Endodermal cell (in vitro differentiated cells): ENCODE measurements at regions not wholly inside any gene's neighbourhood (a gene's known extent, or its start where the extent isn't known, plus 50 kb on each side); places are given as distances from the start of the nearest gene placed in this dataset.

Experiments used
- DNase-seq: peaks from one replicate; pipeline ENCODE4 v3.0.0-alpha.2; 2017
- H3K27ac ChIP-seq: 2 replicates; pipeline ENCODE4 v1.5.1; 2013; ENCODE audit warnings: mild to moderate bottlenecking, low read depth, low read length, moderate library complexity
- H3K27me3 ChIP-seq: 2 replicates; pipeline ENCODE4 v1.6.1; 2013; ENCODE audit warnings: mild to moderate bottlenecking, low read length, moderate library complexity; ENCODE audit not compliant: insufficient read depth, control insufficient read depth, poor library complexity, severe bottlenecking
- H3K36me3 ChIP-seq: 2 replicates; pipeline ENCODE4 v1.7.0; 2013; ENCODE audit warnings: mild to moderate bottlenecking, low read length, moderate library complexity; ENCODE audit not compliant: control insufficient read depth, insufficient read depth
- H3K4me1 ChIP-seq: one replicate; pipeline ENCODE4 v1.7.0; 2013; ENCODE audit warnings: low read length; ENCODE audit not compliant: control insufficient read depth, insufficient read depth
- H3K4me3 ChIP-seq: 2 replicates; pipeline ENCODE4 v1.5.1; 2013; ENCODE audit warnings: mild to moderate bottlenecking, low read length, moderate library complexity
- H3K9ac ChIP-seq: 2 replicates; pipeline ENCODE4 v1.6.1; 2013; ENCODE audit warnings: mild to moderate bottlenecking, low read length, moderate library complexity; ENCODE audit not compliant: poor library complexity, severe bottlenecking; ENCODE audit errors: extremely low read depth
- H3K9me3 ChIP-seq: 2 replicates; pipeline ENCODE4 v1.6.1; 2013; ENCODE audit warnings: mild to moderate bottlenecking, low read length, moderate library complexity; ENCODE audit not compliant: control insufficient read depth
- H3K27ac Mint-ChIP-seq: 2 replicates; pipeline ENCODE4 v1.8.0; 2020; ENCODE audit warnings: mixed read lengths
- H3K27me3 Mint-ChIP-seq: 2 replicates; pipeline ENCODE4 v1.8.0; 2021; ENCODE audit warnings: mild to moderate bottlenecking, mixed read lengths; ENCODE audit not compliant: insufficient read depth
- H3K36me3 Mint-ChIP-seq: 2 replicates; pipeline ENCODE4 v1.8.0; 2020; ENCODE audit warnings: low read depth, mixed read lengths
- H3K4me1 Mint-ChIP-seq: 2 replicates; pipeline ENCODE4 v1.8.0; 2020; ENCODE audit warnings: mixed read lengths
- H3K4me3 Mint-ChIP-seq: 2 replicates; pipeline ENCODE4 v1.8.0; 2020; ENCODE audit warnings: mild to moderate bottlenecking, moderate library complexity, mixed read lengths
- H3K9me3 Mint-ChIP-seq: 2 replicates; pipeline ENCODE4 v1.8.0; 2020; ENCODE audit warnings: mild to moderate bottlenecking, mixed read lengths
- WGBS, 2 experiments: methylation state at CpG; one replicate each; pipeline versions ENCODE4 v1.1.5 to v1.1.7; 2013; ENCODE audit warnings: missing lambda C conversion rate in 2 of 2, mixed read lengths in 1 of 2; ENCODE audit not compliant: insufficient coverage in 1 of 2, insufficient read length in 1 of 2; 5-methylcytosine and 5-hydroxymethylcytosine counted together
- TF ChIP-seq, protein P1 (sequence below): fragments of 200-600 bp; sonication (generic); conservative IDR thresholded peaks from 2 replicates; pipeline ENCODE4 v1.5.0; 2021; ENCODE audit warnings: antibody characterized with exemption, mild to moderate bottlenecking

DNA sequence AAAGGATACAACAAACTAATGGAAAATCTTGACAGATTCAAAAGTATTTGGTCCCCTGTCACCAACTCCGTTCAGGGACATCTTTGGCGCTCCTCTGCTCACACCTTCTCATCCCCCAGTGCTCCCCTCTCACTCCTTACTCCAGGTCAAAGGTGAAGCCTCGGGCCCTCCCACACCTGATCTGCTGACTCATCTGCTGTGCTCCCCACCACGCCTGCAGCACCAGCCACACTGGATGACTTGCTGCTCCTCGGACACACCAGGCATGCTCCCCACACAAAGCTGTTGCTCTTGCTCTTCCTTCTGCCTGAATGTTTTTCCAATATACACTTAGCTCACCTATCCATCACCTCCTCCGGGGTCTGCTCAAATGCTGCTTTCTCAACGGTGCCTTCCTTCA, 123.4 kb downstream of the ESM1 start:
- Histone ChIP-seq H3K4me3 (no peak overlapping the region), H3K9me3 (peaks cover 18% of the 10 kb centered on the region), H3K36me3 (no peaks in the 10 kb centered on the region), H3K27me3 (peaks cover 12% of the 10 kb centered on the region), H3K9ac (no peak overlapping the region), H3K27ac (no peak overlapping the region), H3K4me1 (no peaks in the 10 kb centered on the region)
- DNase-seq: no peak
- no peak overlapping the region for H3K27ac Mint-ChIP-seq
- WGBS, 2 experiments: 80 to 85% methylated on average over 7 of the region's 7 CpGs
- no peak overlapping the region for H3K4me3 Mint-ChIP-seq
- H3K27me3 Mint-ChIP-seq: peaks cover 13% of the 10 kb centered on the region
- H3K36me3 Mint-ChIP-seq: no peaks in the 10 kb centered on the region
- H3K4me1 Mint-ChIP-seq: no peaks in the 10 kb centered on the region
- peaks cover 35% of the 10 kb centered on the region for H3K9me3 Mint-ChIP-seq
- TF ChIP-seq, protein P1, sequence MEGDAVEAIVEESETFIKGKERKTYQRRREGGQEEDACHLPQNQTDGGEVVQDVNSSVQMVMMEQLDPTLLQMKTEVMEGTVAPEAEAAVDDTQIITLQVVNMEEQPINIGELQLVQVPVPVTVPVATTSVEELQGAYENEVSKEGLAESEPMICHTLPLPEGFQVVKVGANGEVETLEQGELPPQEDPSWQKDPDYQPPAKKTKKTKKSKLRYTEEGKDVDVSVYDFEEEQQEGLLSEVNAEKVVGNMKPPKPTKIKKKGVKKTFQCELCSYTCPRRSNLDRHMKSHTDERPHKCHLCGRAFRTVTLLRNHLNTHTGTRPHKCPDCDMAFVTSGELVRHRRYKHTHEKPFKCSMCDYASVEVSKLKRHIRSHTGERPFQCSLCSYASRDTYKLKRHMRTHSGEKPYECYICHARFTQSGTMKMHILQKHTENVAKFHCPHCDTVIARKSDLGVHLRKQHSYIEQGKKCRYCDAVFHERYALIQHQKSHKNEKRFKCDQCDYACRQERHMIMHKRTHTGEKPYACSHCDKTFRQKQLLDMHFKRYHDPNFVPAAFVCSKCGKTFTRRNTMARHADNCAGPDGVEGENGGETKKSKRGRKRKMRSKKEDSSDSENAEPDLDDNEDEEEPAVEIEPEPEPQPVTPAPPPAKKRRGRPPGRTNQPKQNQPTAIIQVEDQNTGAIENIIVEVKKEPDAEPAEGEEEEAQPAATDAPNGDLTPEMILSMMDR: no peak

- Mint-ChIP-seq H3K27me3 (peaks cover 13% of the 10 kb centered on the region), H3K4me3 (no peak overlapping the region), H3K9me3 (peaks cover 41% of the 10 kb centered on the region), H3K27ac (no peak overlapping the region), H3K4me1 (no peaks in the 10 kb centered on the region), H3K36me3 (no peaks in the 10 kb centered on the region)
- DNase-seq: no peak
- Histone ChIP-seq H3K9ac (no peak overlapping the region), H3K4me1 (no peaks in the 10 kb centered on the region), H3K4me3 (no peak overlapping the region), H3K9me3 (peaks cover 18% of the 10 kb centered on the region), H3K27me3 (peaks cover 12% of the 10 kb centered on the region), H3K27ac (no peak overlapping the region), H3K36me3 (no peaks in the 10 kb centered on the region)
- TF ChIP-seq, protein P1: no peak
- WGBS, 2 experiments: 89 to 92% methylated on average over 4 to 5 of the region's 5 CpGs
Measured at GRCh38 chr5:54861212-54861894, 124.0 kb downstream of the ESM1 start.

- TF ChIP-seq, protein P1: no peak
- Histone ChIP-seq H3K4me3 (no peak overlapping the region), H3K9ac (no peak overlapping the region), H3K9me3 (peaks cover 18% of the 10 kb centered on the region), H3K27me3 (peaks cover 12% of the 10 kb centered on the region), H3K27ac (no peak overlapping the region), H3K36me3 (no peaks in the 10 kb centered on the region), H3K4me1 (no peaks in the 10 kb centered on the region)
- Mint-ChIP-seq H3K36me3 (no peaks in the 10 kb centered on the region), H3K4me1 (no peaks in the 10 kb centered on the region), H3K27ac (no peak overlapping the region), H3K27me3 (peaks cover 9% of the 10 kb centered on the region), H3K9me3 (peaks cover 40% of the 10 kb centered on the region), H3K4me3 (no peak overlapping the region)
- DNase-seq: no peak
- WGBS, 2 experiments: 92 to 94% methylated on average over 2 of the region's 2 CpGs
Measured at GRCh38 chr5:54860321-54860720, 125.1 kb downstream of the ESM1 start.
